Mesothelial cell of epicardium (in vitro differentiated cells): ENCODE measurements at regions not wholly inside any gene's neighbourhood (a gene's known extent, or its start where the extent isn't known, plus 50 kb on each side); places are given as distances from the start of the nearest gene placed in this dataset.

Experiments used
- DNase-seq, 2 experiments: peaks; one replicate each; pipeline ENCODE4 v3.0.0; 2021; ENCODE audit warnings: low spot score in 2 of 2; ENCODE audit not compliant: unreplicated experiment in 2 of 2
- H3K27ac Mint-ChIP-seq: 2 replicates; pipeline ENCODE4 v1.8.0; 2021; ENCODE audit warnings: mixed read lengths
- H3K27me3 Mint-ChIP-seq: 2 replicates; pipeline ENCODE4 v1.8.0; 2021; ENCODE audit warnings: low read depth, mixed read lengths
- H3K36me3 Mint-ChIP-seq: 2 replicates; pipeline ENCODE4 v1.8.0; 2021; ENCODE audit warnings: mixed read lengths
- H3K4me1 Mint-ChIP-seq: 2 replicates; pipeline ENCODE4 v1.8.0; 2021; ENCODE audit warnings: mixed read lengths
- H3K4me3 Mint-ChIP-seq: 2 replicates; pipeline ENCODE4 v1.8.0; 2021; ENCODE audit warnings: mild to moderate bottlenecking, moderate library complexity, mixed read lengths
- H3K9me3 Mint-ChIP-seq: 2 replicates; pipeline ENCODE4 v1.8.0; 2021; ENCODE audit warnings: mixed read lengths
- TF ChIP-seq, protein P1 (sequence below): fragments of 200-600 bp; sonication (generic); IDR thresholded peaks from one replicate; pipeline ENCODE4 v1.5.0; 2021; ENCODE audit warnings: antibody characterized with exemption; ENCODE audit not compliant: unreplicated experiment

DNA sequence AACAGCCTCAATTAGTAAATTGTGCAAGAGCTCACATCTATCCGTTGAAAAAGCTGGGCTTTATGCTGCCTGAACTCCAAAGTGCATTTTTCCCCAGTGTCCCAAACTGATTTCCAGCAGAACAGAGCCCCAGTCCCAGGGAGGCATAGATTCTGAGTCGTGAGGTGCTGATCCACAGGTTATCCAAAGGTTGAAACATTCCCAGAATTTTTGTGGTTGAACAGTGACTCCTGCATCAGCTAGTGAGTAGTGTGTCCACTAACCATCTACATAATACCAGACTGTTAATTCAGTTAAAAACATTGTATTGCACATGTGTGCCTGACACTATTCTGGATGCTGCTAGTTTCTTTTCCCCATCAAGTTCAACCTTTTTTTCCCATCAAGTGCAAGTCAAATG lies 761.5 kb downstream of the GATA3 start:
- peaks cover 29% of the 10 kb centered on the region for H3K4me1 Mint-ChIP-seq
- H3K27ac Mint-ChIP-seq = peak overlapping the region; percentile 66
- H3K27me3 Mint-ChIP-seq = no peaks in the 10 kb centered on the region
- H3K4me3 Mint-ChIP-seq = no peak overlapping the region
- DNase-seq = no peak
- TF ChIP-seq, protein P1, sequence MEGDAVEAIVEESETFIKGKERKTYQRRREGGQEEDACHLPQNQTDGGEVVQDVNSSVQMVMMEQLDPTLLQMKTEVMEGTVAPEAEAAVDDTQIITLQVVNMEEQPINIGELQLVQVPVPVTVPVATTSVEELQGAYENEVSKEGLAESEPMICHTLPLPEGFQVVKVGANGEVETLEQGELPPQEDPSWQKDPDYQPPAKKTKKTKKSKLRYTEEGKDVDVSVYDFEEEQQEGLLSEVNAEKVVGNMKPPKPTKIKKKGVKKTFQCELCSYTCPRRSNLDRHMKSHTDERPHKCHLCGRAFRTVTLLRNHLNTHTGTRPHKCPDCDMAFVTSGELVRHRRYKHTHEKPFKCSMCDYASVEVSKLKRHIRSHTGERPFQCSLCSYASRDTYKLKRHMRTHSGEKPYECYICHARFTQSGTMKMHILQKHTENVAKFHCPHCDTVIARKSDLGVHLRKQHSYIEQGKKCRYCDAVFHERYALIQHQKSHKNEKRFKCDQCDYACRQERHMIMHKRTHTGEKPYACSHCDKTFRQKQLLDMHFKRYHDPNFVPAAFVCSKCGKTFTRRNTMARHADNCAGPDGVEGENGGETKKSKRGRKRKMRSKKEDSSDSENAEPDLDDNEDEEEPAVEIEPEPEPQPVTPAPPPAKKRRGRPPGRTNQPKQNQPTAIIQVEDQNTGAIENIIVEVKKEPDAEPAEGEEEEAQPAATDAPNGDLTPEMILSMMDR = no peak
- H3K36me3 Mint-ChIP-seq = peaks cover 8% of the 10 kb centered on the region
- H3K9me3 Mint-ChIP-seq = peaks cover 32% of the 10 kb centered on the region

DNA sequence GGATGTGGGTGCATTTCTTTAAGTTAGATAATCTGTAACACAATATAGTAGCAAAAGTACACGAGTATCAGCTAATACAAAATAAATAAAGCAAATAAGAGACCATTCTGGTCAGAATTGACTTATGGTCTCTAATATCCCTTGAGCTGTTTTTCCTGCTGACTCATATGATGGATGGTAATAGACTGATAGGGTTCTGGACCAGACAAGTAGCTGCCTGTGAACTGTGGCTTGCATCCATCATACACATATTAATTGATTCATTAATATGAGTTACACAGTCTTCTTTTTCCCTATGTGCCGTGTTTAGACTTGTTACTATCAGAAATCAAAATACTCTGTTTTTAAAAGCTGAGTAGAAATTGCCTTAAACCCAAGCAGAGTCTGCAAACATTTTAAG lies 762.8 kb downstream of the GATA3 start:
- no peak overlapping the region for H3K4me3 Mint-ChIP-seq
- no peak for DNase-seq
- TF ChIP-seq, protein P1 = no peak
- H3K27ac Mint-ChIP-seq = peak overlapping the region; percentile 62
- no peaks in the 10 kb centered on the region for H3K27me3 Mint-ChIP-seq
- H3K36me3 Mint-ChIP-seq = peaks cover 7% of the 10 kb centered on the region
- peaks cover 24% of the 10 kb centered on the region for H3K9me3 Mint-ChIP-seq
- H3K4me1 Mint-ChIP-seq = peaks cover 31% of the 10 kb centered on the region

DNA sequence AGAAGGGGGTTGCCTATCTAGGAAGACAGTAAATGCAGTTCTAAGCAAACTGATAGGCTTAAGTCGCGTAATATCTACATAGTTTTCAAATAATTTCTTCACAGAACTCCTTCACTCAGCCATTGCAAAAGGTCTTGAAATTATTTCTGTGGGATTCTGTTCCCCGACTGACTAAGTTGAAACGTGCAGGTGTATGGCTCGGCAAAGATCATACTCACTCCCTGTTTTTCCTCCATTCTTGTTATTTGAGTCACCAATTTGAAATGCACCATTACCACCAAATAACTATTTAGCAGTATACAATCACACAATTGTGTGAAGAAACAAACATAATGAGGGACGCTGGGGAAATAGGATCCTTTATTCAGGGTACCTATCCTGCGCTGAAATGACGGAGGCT lies 771.1 kb downstream of the GATA3 start:
- Mint-ChIP-seq H3K27ac (no peak overlapping the region), H3K36me3 (no peaks in the 10 kb centered on the region), H3K4me1 (peaks cover 16% of the 10 kb centered on the region), H3K9me3 (no peaks in the 10 kb centered on the region), H3K27me3 (no peaks in the 10 kb centered on the region), H3K4me3 (no peak overlapping the region)
- no peak for DNase-seq
- TF ChIP-seq, protein P1 = no peak

DNA sequence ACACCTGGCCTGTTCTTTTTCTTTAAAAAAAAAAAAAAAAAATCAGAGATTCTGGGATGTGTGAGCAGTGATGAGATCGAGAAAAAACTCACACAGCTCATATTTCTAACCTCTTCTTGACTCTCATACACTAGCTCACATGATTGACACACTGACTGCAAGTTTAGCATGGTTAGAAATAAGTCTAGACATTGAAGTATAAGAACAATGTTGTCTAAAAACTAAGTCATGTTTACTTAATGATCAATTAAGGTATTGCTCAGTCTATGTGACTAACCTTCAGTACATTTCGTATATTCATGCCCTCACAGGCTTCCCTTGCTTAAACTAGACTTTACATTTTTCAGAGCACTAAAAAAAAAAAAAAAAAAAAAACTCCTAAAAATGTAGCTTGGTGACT lies 775.1 kb downstream of the GATA3 start:
- H3K4me1 Mint-ChIP-seq = peaks cover 16% of the 10 kb centered on the region
- no peak overlapping the region for H3K4me3 Mint-ChIP-seq
- no peaks in the 10 kb centered on the region for H3K27me3 Mint-ChIP-seq
- TF ChIP-seq, protein P1 = no peak
- DNase-seq = no peak
- no peak overlapping the region for H3K27ac Mint-ChIP-seq
- H3K9me3 Mint-ChIP-seq = no peaks in the 10 kb centered on the region
- H3K36me3 Mint-ChIP-seq = no peaks in the 10 kb centered on the region

DNA sequence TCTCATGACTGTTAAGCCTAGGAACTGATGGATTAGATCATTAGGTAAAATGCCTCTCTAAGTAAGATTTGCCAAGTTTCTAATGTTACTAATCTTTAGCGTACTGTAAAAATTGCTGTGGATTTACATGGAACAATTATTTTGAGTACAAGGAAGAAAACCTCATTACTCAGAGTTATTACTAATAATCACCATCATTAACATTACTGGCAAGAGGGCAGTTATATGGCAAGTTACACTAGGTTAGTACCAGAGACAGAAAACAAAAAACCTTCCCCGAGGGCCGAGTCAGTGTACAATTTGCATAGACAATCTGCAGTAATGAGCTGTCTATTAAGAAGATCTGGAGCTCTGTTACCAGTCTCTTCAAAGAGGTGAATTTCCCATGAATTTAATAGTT lies 775.6 kb downstream of the GATA3 start:
- H3K27me3 Mint-ChIP-seq = no peaks in the 10 kb centered on the region

DNA sequence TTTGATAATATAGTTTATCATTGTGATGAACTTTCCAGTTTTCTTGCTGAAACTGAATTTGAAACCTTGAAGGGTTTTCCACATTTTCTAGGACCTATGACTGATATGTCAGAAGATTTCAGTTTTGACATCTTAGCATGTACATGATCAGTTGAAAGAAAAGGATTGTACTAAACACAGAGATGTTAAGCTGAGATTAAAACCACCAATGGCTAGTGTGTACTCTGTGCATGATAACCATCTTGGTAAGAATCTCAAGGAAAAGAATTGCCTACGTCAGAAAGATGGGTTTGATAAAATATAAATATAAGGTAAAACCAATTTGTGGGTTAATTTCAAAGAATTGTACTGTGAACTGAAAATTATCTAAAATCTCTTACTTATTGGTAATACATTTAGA lies 776.4 kb downstream of the GATA3 start:
- Mint-ChIP-seq H3K4me3 (no peak overlapping the region), H3K27ac (no peak overlapping the region), H3K27me3 (no peaks in the 10 kb centered on the region), H3K9me3 (no peaks in the 10 kb centered on the region), H3K36me3 (no peaks in the 10 kb centered on the region), H3K4me1 (peaks cover 16% of the 10 kb centered on the region)
- TF ChIP-seq, protein P1 = no peak
- no peak for DNase-seq

More for the DNA sequence above, 775.6 kb downstream of the GATA3 start:
- no peak overlapping the region for H3K4me3 Mint-ChIP-seq
- no peaks in the 10 kb centered on the region for H3K9me3 Mint-ChIP-seq
- H3K4me1 Mint-ChIP-seq = peaks cover 16% of the 10 kb centered on the region
- TF ChIP-seq, protein P1 = no peak
- no peak for DNase-seq
- H3K36me3 Mint-ChIP-seq = no peaks in the 10 kb centered on the region
- H3K27ac Mint-ChIP-seq = peak overlapping the region; percentile 50
